HG03095 (cell line): ENCODE measurements at regions not wholly inside any gene's neighbourhood (a gene's known extent, or its start where the extent isn't known, plus 50 kb on each side); places are given as distances from the start of the nearest gene placed in this dataset.
A peak's percentile ranks its signal among the peaks of the same experiment; 100 is the strongest.
"Not testable (repeated sequence)": the region's sequence is repeated elsewhere in the genome, so short reads cannot be mapped to it uniquely, and the experiment has no call there.

Experiments
- ATAC-seq: cut with Tn5 transposase; IDR thresholded peaks from one replicate; pipeline ENCODE4 v1.9.1; 2021; ENCODE audit warnings: moderate library complexity; ENCODE audit not compliant: unreplicated experiment

DNA sequence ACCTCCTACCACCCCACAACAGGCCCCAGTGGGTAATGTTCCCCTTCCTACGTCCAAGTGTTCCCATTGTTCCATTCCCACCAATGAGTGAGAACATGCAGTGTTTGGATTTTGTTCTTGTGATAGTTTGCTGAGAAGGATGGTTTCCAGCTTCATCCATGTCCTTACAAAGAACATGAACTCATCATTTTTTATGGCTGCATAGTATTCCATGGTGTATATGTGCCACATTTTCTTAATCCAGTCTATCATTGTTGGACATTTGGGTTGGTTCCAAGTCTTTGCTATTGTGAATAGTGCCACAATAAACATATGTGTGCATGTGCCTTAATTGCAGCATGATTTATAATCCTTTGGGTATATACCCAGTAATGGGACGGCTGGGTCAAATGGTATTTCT lies 81.6 kb downstream of the P2RY10 start:
- not testable (repeated sequence) for ATAC-seq

DNA sequence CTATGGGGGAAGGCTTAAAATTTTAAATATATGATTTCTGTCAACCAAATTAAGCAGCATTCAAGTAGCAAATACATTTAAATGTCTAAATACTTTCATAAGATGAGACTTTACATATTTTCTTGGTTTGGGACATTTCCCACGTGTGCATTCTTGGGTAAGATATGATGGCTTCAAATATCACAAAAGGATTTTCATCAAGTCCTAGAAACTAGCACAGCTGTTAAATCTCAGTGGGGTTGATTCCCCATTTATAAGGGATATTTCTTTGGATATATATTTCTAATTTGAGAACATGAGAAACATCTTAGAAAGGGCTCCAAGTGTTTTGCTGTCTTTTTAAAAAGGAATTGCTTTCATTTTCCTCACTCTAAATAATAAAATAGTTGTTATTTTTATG lies 90.2 kb downstream of the P2RY10 start:
- ATAC-seq: no peak

DNA sequence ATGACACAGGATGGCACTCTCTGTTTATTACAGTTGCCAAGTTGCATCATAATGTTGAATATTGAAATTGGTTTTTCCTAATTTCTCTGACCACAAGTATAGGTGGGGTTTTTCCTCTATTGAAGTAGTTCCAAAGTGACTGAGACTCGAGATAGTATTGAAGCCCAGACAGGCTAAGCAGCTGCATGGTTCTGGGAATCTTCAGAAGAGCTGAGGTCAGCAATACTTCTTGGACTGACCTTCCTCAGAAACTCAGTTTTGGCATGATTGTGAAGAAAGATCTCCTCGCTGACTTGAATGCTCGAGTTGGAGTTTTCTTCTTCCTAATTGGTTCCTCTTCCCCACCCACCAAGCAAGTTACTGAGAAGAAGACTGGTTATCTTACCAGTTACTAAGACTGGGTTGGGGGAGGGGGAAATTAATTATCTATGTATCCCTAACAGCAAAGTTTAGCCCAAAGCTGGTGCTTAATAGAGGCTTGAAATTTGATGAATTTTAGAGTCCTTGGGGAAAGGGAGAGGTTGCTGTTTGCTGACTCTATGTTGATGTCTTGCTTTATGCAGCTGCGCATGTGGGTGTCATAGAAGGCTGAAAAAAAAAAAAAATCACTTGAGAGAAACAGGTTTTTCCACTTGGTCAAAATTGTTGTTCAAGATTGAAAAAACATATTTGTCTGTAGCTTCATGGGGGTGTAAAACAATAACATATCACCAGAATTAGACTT lies 91.1 kb downstream of the P2RY10 start:
- no peak for ATAC-seq

DNA sequence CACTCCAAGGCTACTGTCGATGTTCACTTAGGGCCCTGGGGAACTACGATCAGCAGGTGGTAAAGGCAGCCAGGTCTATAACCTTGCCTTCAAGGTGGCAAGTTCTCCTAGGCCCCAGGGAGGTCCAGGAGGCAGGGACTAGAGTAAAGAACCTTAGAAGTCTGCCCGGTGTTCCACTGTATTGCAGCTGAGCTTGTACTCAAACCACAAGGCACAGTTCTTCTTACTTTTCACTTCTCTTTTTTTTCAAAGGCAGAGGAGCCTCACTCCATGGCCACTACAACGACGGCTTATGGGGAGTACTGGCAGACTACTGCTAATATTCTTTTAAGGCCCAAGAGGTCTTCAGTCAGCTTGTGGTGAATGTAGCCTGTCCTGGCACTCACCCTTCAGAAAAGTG lies 78.8 kb upstream of the GPR174 start:
- ATAC-seq: peak; percentile 92

DNA sequence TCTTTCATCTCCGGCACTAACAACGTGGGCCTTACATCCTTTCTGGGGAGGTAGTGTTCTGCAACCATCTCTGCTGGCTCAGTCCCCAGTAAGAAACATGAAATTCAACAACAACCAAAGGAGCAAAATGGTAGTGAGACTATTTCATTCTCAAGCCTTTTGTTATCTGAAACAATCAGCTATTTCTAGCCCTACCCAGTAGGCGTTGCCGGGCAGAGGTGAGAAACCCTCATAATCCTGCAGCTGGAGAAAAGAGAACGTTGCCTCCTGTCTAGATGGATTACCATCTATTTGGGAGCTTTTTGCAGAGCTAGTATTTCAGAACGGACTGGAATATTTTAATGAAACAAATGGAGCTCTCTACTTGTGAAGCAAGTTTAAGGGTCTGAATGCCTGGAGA lies 66.4 kb upstream of the GPR174 start:
- no peak for ATAC-seq

DNA sequence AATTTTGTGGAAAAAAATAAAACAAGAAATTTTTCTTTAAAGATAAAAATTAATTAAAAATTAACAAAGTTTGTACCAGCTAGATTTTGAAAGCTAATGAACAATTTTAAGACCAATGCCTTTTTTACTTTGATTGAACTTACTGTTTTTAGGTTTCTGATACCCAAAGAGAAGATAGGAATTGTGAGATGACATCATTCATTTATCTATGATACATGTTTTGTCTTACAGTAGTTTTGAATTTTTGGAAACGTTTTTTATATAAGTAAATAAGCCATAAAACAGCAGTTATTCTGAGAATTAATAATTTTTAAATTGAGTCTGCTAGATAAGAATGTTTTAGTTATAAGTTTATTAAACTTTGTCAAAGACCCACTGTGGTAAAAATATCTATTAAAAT lies 65.0 kb upstream of the GPR174 start:
- ATAC-seq: no peak

DNA sequence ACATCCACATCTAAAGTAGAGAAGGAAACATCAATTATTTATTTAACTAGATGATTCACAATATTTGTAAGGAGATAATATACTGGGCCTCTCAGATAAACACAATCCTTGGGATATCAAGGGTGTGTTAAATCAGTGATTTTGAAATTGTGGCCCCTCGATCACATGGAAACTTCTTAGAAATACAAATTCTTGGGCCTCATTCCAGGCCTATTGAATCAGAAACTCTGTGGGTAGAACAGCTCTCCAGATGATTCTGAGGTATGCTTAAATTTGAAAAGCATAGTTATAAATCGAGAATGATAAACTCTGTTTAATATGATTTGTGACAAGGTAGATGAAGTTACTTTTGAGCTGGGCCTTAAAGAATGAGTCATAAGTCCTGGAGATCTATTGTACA lies 64.3 kb upstream of the GPR174 start:
- no peak for ATAC-seq

DNA sequence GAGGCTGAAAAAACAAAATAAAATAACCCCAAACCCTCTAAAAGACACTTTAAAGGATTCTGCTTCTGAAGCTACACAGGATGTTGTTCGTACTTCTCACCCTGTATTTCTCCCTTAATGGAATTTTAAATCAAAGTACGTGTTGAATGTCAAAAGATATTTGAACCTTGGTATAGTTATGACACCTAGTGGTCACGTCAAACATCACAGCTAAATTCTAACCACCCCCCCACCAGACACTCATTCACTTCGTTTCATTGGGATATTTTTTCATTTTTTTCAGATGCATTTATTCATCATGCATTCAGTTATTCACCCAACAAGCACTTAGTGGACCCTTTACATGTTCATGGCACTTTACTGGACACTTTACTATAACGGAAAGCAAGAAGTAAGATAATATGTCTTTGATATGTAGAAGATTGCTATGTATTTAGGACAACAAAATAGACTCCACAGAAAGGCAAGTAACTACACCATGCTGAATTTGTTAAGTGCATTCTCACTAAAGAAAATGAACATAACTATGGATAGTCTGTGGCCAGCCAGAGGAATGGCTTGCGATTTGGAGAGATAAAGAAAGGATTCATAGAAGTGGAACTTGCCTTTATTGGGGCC lies 62.5 kb upstream of the GPR174 start:
- peak; percentile 66 for ATAC-seq

DNA sequence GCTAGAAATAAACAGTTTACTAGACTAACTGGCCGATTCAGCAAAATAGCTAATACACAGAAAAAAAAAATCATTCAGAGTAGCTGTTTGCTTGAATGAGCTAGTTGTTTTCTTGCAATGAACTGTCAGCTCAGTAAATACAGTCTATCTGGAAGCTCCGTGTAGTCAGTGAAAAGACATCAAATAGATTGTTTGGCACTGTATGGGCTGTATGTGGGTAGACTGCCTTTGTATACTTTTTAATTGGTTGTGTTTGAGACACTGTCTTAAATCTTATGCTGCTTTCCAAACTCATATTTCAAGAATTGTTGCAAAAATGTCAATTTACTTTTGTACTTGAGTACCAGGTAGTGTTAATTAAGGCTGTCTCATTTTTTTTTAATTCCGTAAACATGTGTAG lies 61.6 kb upstream of the GPR174 start:
- ATAC-seq: no peak

DNA sequence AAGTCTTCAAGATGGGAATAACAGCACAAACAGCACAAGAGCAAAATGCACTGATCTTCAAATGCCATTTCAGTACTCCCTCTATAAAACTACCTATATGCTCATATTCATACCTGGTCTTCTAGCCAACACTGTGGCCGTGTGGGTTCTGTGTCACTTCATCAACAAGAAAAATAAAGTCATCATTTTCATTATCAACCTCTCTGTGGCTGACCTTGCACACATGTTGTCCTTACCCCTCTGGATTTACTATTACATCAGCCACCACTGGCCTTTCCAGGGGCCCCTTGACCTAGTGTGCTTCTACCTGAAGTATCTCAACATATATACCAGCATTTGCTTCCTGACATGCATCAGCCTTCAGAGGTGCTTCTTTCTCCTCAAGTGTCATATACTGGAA lies 59.6 kb upstream of the GPR174 start:
- no peak for ATAC-seq

DNA sequence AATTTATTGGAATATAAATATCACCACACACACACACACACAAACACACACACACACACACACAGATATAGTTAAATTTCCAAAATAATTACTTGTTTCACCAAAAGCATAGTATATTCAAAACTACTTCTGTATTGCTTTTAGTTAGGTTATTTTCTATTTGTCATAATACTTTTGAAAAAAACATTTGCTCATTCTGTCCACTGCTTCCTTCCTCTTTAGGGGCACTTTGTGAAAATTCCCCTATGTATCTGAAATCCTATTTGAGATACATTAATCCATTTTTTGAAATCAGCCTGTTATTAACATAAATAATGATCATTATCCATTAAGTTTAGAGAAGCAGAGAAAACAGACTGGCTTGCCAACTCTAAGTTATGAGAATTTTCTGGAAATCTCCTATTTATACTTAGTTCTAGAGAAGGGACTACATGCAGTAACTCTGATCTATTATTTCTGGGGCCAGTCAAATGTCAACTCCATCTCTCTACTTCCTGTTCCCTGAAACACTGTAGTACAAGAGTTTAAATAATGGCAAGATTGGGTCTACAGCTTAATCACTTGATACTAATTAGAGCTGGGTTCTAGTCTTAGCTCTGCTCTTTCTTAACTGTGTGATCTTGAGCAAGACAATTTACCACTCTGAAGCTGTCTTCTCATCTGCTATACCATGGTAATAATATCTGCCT lies 54.4 kb upstream of the GPR174 start:
- no peak for ATAC-seq

DNA sequence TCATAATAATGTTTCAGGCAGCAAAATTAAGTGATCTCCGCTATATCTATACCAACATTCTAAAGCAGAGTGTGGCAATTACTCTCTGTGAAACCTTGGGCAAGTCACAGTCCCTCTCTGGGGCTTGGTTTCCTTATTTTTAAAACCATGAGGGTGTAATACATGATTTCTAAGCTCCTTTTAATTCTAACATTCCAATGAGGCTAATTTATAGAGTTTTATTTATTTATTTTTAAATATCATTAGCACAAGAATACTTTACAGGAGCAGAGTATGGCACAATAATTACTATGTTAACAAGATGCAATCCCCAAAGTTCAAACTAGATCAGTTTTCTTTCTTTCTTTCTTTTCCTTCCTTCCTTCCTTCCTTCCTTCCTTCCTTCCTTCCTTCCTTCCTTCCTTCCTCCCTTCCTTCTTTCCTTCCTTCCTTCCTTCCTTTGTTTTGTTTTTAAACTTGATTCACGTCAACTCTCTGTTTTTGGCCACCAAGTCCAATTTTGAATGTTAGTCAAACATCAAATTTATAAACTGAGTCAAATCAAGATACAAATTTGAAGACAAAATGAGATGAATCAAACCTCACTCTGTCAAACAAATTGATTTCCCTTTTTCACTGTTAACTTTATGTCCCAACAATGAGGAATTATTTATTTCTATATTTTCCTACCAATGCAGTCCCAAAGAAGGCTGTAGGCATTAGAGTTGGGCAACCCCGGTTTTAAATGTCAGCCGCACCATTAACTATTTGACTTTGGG lies 50.2 kb upstream of the GPR174 start:
- ATAC-seq: no peak
